Astrocyte (in vitro differentiated cells and primary cell): ENCODE measurements at regions not wholly inside any gene's neighbourhood (a gene's known extent, or its start where the extent isn't known, plus 50 kb on each side); places are given as distances from the start of the nearest gene placed in this dataset.

Experiments used
- DNase-seq: peaks from one replicate; pipeline ENCODE4 v3.0.0-alpha.2; 2010; ENCODE audit warnings: low read depth
- FAIRE-seq: peaks from 2 replicates; lab custom pipeline; 2011; peaks lifted over from hg19 to GRCh38; lab: Jason Lieb, UNC
- H2AFZ ChIP-seq: 2 replicates; pipeline ENCODE4 v1.6.0; 2012; ENCODE audit warnings: low read depth, low read length, inconsistent platforms
- H3K27ac ChIP-seq: 2 replicates; pipeline ENCODE4 v1.5.1; 2011; ENCODE audit warnings: low read depth, low read length, inconsistent platforms
- H3K27me3 ChIP-seq: 2 replicates; pipeline ENCODE4 v1.6.0; 2011; ENCODE audit warnings: low read length, inconsistent platforms; ENCODE audit not compliant: insufficient read depth
- H3K36me3 ChIP-seq: 2 replicates; pipeline ENCODE4 v1.5.1; 2011; ENCODE audit warnings: low read length, inconsistent platforms; ENCODE audit not compliant: insufficient read depth
- H3K4me1 ChIP-seq: 2 replicates; pipeline ENCODE4 v1.5.1; 2011; ENCODE audit warnings: low read length, inconsistent platforms; ENCODE audit not compliant: insufficient read depth
- H3K4me2 ChIP-seq: 2 replicates; pipeline ENCODE4 v1.6.0; 2012; ENCODE audit warnings: low read length, inconsistent platforms
- H3K4me3 ChIP-seq: 2 replicates; pipeline ENCODE4 v1.5.1; 2011; ENCODE audit warnings: low read depth, mild to moderate bottlenecking, low read length, inconsistent platforms; ENCODE audit not compliant: insufficient read depth
- H3K79me2 ChIP-seq: 2 replicates; pipeline ENCODE4 v1.6.0; 2012; ENCODE audit warnings: mild to moderate bottlenecking, low read length, inconsistent platforms; ENCODE audit not compliant: insufficient read depth
- H3K9ac ChIP-seq: 2 replicates; pipeline ENCODE4 v1.6.0; 2012; ENCODE audit warnings: mild to moderate bottlenecking, low read length, inconsistent platforms
- H3K9me3 ChIP-seq: 2 replicates; pipeline ENCODE4 v1.5.1; 2012; ENCODE audit warnings: low read depth, mild to moderate bottlenecking, low read length, inconsistent platforms; ENCODE audit not compliant: insufficient read depth
- H4K20me1 ChIP-seq: 2 replicates; pipeline ENCODE4 v1.6.0; 2012; ENCODE audit warnings: low read length, inconsistent platforms; ENCODE audit not compliant: insufficient read depth
- H3K27ac Mint-ChIP-seq: one replicate; pipeline ENCODE4 v1.8.0; 2021; ENCODE audit warnings: mild to moderate bottlenecking, mixed read lengths; ENCODE audit not compliant: unreplicated experiment
- H3K27me3 Mint-ChIP-seq: one replicate; pipeline ENCODE4 v1.8.0; 2021; ENCODE audit warnings: low read depth, mixed read lengths; ENCODE audit not compliant: unreplicated experiment
- H3K36me3 Mint-ChIP-seq: one replicate; pipeline ENCODE4 v1.8.0; 2021; ENCODE audit warnings: low read depth, mixed read lengths; ENCODE audit not compliant: unreplicated experiment
- H3K4me1 Mint-ChIP-seq: one replicate; pipeline ENCODE4 v1.8.0; 2021; ENCODE audit warnings: low read depth, mixed read lengths; ENCODE audit not compliant: unreplicated experiment
- H3K4me3 Mint-ChIP-seq: one replicate; pipeline ENCODE4 v1.8.0; 2021; ENCODE audit warnings: mild to moderate bottlenecking, moderate library complexity, mixed read lengths; ENCODE audit not compliant: unreplicated experiment
- H3K9me3 Mint-ChIP-seq: one replicate; pipeline ENCODE4 v1.8.0; 2021; ENCODE audit warnings: mild to moderate bottlenecking, mixed read lengths; ENCODE audit not compliant: unreplicated experiment
- CTCF ChIP-seq: IDR thresholded peaks from 2 replicates; pipeline ENCODE4 v1.5.1; 2011; ENCODE audit warnings: low read depth, mild to moderate bottlenecking, inconsistent platforms, low read length, moderate library complexity; ENCODE audit not compliant: insufficient read depth
- EZH2 ChIP-seq: IDR thresholded peaks from 2 replicates; pipeline ENCODE4 v1.6.1; 2012; ENCODE audit warnings: mild to moderate bottlenecking, low read length, inconsistent platforms; ENCODE audit not compliant: insufficient read depth

- Histone ChIP-seq H3K27me3 (no peaks in the 10 kb centered on the region), H3K4me1 (no peaks in the 10 kb centered on the region), H3K4me2 (no peak overlapping the region), H3K36me3 (no peaks in the 10 kb centered on the region), H2AFZ (no peak overlapping the region), H3K9ac (no peak overlapping the region), H4K20me1 (no peaks in the 10 kb centered on the region), H3K27ac (no peak overlapping the region), H3K9me3 (peaks cover 11% of the 10 kb centered on the region), H3K4me3 (no peak overlapping the region), H3K79me2 (no peaks in the 10 kb centered on the region)
- TF ChIP-seq EZH2 (no peak), CTCF (no peak)
- DNase-seq (no peak), FAIRE-seq (no peak)
- Mint-ChIP-seq H3K4me3 (no peak overlapping the region), H3K36me3 (no peaks in the 10 kb centered on the region), H3K27me3 (peaks cover 12% of the 10 kb centered on the region), H3K4me1 (peaks cover 5% of the 10 kb centered on the region), H3K27ac (no peak overlapping the region), H3K9me3 (peaks cover 10% of the 10 kb centered on the region)
These were observed 417.5 kb upstream of the MYT1L start for GRCh38 chr2:2748399-2749205.

- no peaks in the 10 kb centered on the region for H3K36me3 Mint-ChIP-seq
- no peaks in the 10 kb centered on the region for H3K4me1 ChIP-seq
- H3K27ac ChIP-seq: no peak overlapping the region
- H3K79me2 ChIP-seq: no peaks in the 10 kb centered on the region
- H3K4me1 Mint-ChIP-seq: peaks cover 12% of the 10 kb centered on the region
- H4K20me1 ChIP-seq: no peaks in the 10 kb centered on the region
- peaks cover 4% of the 10 kb centered on the region for H3K9me3 Mint-ChIP-seq
- no peak overlapping the region for H3K4me3 Mint-ChIP-seq
- no peak overlapping the region for H2AFZ ChIP-seq
- peaks cover 12% of the 10 kb centered on the region for H3K27me3 Mint-ChIP-seq
- TF ChIP-seq CTCF (no peak), EZH2 (no peak)
- no peaks in the 10 kb centered on the region for H3K27me3 ChIP-seq
- no peak for FAIRE-seq
- no peaks in the 10 kb centered on the region for H3K36me3 ChIP-seq
- no peak for DNase-seq
- peaks cover 11% of the 10 kb centered on the region for H3K9me3 ChIP-seq
- H3K4me3 ChIP-seq: no peak overlapping the region
- no peak overlapping the region for H3K9ac ChIP-seq
- H3K27ac Mint-ChIP-seq: no peak overlapping the region
- H3K4me2 ChIP-seq: no peak overlapping the region
These were observed 416.8 kb upstream of the MYT1L start for GRCh38 chr2:2747797-2748301.

GRCh38 chr2:2746731-2747130 lies 415.7 kb upstream of the MYT1L start:
- Histone ChIP-seq H3K9me3 (peaks cover 13% of the 10 kb centered on the region), H2AFZ (no peak overlapping the region)
- peaks cover 2% of the 10 kb centered on the region for H3K9me3 Mint-ChIP-seq

More at GRCh38 chr2:2746731-2747130, 415.7 kb upstream of the MYT1L start:
- Mint-ChIP-seq H3K27ac (no peak overlapping the region), H3K4me3 (no peak overlapping the region), H3K27me3 (peaks cover 12% of the 10 kb centered on the region), H3K36me3 (no peaks in the 10 kb centered on the region), H3K4me1 (peaks cover 21% of the 10 kb centered on the region)
- Histone ChIP-seq H3K27me3 (no peaks in the 10 kb centered on the region), H3K79me2 (no peaks in the 10 kb centered on the region), H4K20me1 (no peaks in the 10 kb centered on the region), H3K4me3 (no peak overlapping the region), H3K27ac (no peak overlapping the region), H3K4me1 (no peaks in the 10 kb centered on the region), H3K4me2 (no peak overlapping the region), H3K9ac (no peak overlapping the region), H3K36me3 (no peaks in the 10 kb centered on the region)
- TF ChIP-seq CTCF (no peak), EZH2 (no peak)
- FAIRE-seq (no peak), DNase-seq (no peak)
